Activated CD4-positive, alpha-beta T cell treated with anti-CD3 and anti-CD28 coated beads, Interleukin-2, amount 50 U/mL, for 24 hours (primary cell): ENCODE measurements at regions not wholly inside any gene's neighbourhood (a gene's known extent, or its start where the extent isn't known, plus 50 kb on each side); places are given as distances from the start of the nearest gene placed in this dataset.

Source experiments
- DNase-seq, 2 donors: peaks; one replicate each; pipeline ENCODE4 v3.0.0-alpha.2; 2020; ENCODE audit warnings: low read depth in 1 of 2, low spot score in 1 of 2

- DNase-seq, result no peak
Measured at GRCh38 chr3:137201066-137201465, 243.3 kb downstream of the IL20RB start.

GRCh38 chr3:137202941-137203340 is 245.2 kb downstream of the IL20RB start:
- no peak for DNase-seq

- DNase-seq, result no peak
Measured at GRCh38 chr3:137204409-137204808, 246.6 kb downstream of the IL20RB start.

- DNase-seq, result no peak
Measured at GRCh38 chr3:137205394-137206045, 247.7 kb downstream of the IL20RB start.

GRCh38 chr3:137207616-137208015 is 249.8 kb downstream of the IL20RB start:
- no peak for DNase-seq

- DNase-seq, result no peak
Measured at GRCh38 chr3:137217733-137218132, 259.9 kb downstream of the IL20RB start.

GRCh38 chr3:137219801-137220445 is 262.1 kb downstream of the IL20RB start:
- DNase-seq, result no peak

GRCh38 chr3:137222736-137223225 is 265.0 kb downstream of the IL20RB start:
- DNase-seq, result no peak

GRCh38 chr3:137224464-137224863 is 266.7 kb downstream of the IL20RB start:
- DNase-seq, result no peak

GRCh38 chr3:137242836-137243400 is 285.1 kb downstream of the IL20RB start:
- no peak for DNase-seq

- no peak for DNase-seq
Measured at GRCh38 chr3:137246491-137246890, 288.7 kb downstream of the IL20RB start.

GRCh38 chr3:137249311-137249940 is 291.6 kb downstream of the IL20RB start:
- DNase-seq, result no peak

GRCh38 chr3:137259089-137259488 is 301.3 kb downstream of the IL20RB start:
- no peak for DNase-seq

- no peak for DNase-seq
Measured at GRCh38 chr3:137259701-137260100, 301.9 kb downstream of the IL20RB start.

GRCh38 chr3:137264071-137264820 is 306.5 kb downstream of the IL20RB start:
- DNase-seq, result no peak

- no peak for DNase-seq
Measured at GRCh38 chr3:137264843-137265330, 307.1 kb downstream of the IL20RB start.

- DNase-seq, result no peak
Measured at GRCh38 chr3:137282871-137283270, 325.1 kb downstream of the IL20RB start.

- DNase-seq, result no peak
Measured at GRCh38 chr3:137285924-137286323, 328.1 kb downstream of the IL20RB start.

GRCh38 chr3:137293086-137293485 is 335.3 kb downstream of the IL20RB start:
- no peak for DNase-seq

GRCh38 chr3:137294139-137294538 is 336.4 kb downstream of the IL20RB start:
- no peak for DNase-seq

GRCh38 chr3:137294839-137295238 is 337.1 kb downstream of the IL20RB start:
- DNase-seq, result no peak
